ENCODE measurements at regions not wholly inside any gene's neighbourhood (a gene's known extent, or its start where the extent isn't known, plus 50 kb on each side); places are given as distances from the start of the nearest gene placed in this dataset.

- no peak for TF ChIP-seq CTCF (conservative IDR thresholded peaks at IDR 0.05 in 1 of 2, IDR thresholded peaks at IDR 0.05 in 1 of 2; ENCODE audit: extremely low read depth in 1 of 2, insufficient read depth in 1 of 2, low read depth in 1 of 2, low read length in 2 of 2)
- TF ChIP-seq EZH2 (IDR thresholded peaks at IDR 0.05; ENCODE audit: borderline replicate concordance, low read length), result no peak
Measured at GRCh38 chr17:73727941-73728340, 83.7 kb upstream of the SDK2 start.
